Vagina (tissue), 2 donors: ENCODE measurements at regions not wholly inside any gene's neighbourhood (a gene's known extent, or its start where the extent isn't known, plus 50 kb on each side); places are given as distances from the start of the nearest gene placed in this dataset.

ENCODE experiments used
- POLR2A ChIP-seq, 2 donors: fragments of 450-650 bp; IDR thresholded peaks; one replicate each; pipeline ENCODE4 v1.6.1; 2017; ENCODE audit warnings: antibody characterized with exemption in 2 of 2, mild to moderate bottlenecking in 2 of 2, moderate library complexity in 2 of 2
- TF ChIP-seq, protein P1 (sequence below), 3 experiments: fragments of 450-650 bp in 2 of 3; fragments of 200-600 bp in 1 of 3; sonication (generic) in 1 of 3; IDR thresholded peaks; one replicate each; pipeline ENCODE4 v1.5.1; 2017 to 2019; ENCODE audit warnings: antibody characterized with exemption in 3 of 3, mild to moderate bottlenecking in 2 of 3, moderate library complexity in 2 of 3

- TF ChIP-seq, protein P1, sequence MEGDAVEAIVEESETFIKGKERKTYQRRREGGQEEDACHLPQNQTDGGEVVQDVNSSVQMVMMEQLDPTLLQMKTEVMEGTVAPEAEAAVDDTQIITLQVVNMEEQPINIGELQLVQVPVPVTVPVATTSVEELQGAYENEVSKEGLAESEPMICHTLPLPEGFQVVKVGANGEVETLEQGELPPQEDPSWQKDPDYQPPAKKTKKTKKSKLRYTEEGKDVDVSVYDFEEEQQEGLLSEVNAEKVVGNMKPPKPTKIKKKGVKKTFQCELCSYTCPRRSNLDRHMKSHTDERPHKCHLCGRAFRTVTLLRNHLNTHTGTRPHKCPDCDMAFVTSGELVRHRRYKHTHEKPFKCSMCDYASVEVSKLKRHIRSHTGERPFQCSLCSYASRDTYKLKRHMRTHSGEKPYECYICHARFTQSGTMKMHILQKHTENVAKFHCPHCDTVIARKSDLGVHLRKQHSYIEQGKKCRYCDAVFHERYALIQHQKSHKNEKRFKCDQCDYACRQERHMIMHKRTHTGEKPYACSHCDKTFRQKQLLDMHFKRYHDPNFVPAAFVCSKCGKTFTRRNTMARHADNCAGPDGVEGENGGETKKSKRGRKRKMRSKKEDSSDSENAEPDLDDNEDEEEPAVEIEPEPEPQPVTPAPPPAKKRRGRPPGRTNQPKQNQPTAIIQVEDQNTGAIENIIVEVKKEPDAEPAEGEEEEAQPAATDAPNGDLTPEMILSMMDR (IDR thresholded peaks at IDR 0.05) = no peak
- TF ChIP-seq POLR2A (IDR thresholded peaks at IDR 0.05) = no peak
These were observed 108.0 kb downstream of the MFSD1 start for GRCh38 chr3:158909870-158910269.
